Neural progenitor cell (in vitro differentiated cells): ENCODE measurements at regions not wholly inside any gene's neighbourhood (a gene's known extent, or its start where the extent isn't known, plus 50 kb on each side); places are given as distances from the start of the nearest gene placed in this dataset.

Experiments used
- DNase-seq: peaks from one replicate; pipeline ENCODE4 v3.0.0-alpha.2; 2016; ENCODE audit warnings: low spot score
- H2AFZ ChIP-seq: fragments of 200-600 bp; sonication (generic); replicated peaks from 2 replicates; pipeline ENCODE4 v1.6.1; 2016; ENCODE audit warnings: antibody characterized with exemption
- H3F3A ChIP-seq: fragments of 200-600 bp; sonication (generic); 2 replicates; pipeline ENCODE4 v1.6.1; 2016; ENCODE audit warnings: antibody characterized with exemption, low read depth
- H3K27ac ChIP-seq: fragments of 200-600 bp; sonication (generic); 2 replicates; pipeline ENCODE4 v1.5.1; 2016; ENCODE audit warnings: mild to moderate bottlenecking
- H3K27me3 ChIP-seq: fragments of 200-600 bp; sonication (generic); 2 replicates; pipeline ENCODE4 v1.6.1; 2016; ENCODE audit warnings: mild to moderate bottlenecking, moderate library complexity
- H3K36me3 ChIP-seq: fragments of 200-600 bp; sonication (generic); 2 replicates; pipeline ENCODE4 v1.5.1; 2016
- H3K4me1 ChIP-seq: fragments of 200-600 bp; sonication (generic); 2 replicates; pipeline ENCODE4 v1.6.1; 2016; ENCODE audit warnings: mixed run types
- H3K4me2 ChIP-seq: fragments of 200-600 bp; sonication (generic); 2 replicates; pipeline ENCODE4 v1.6.1; 2016
- H3K4me3 ChIP-seq: fragments of 200-600 bp; sonication (generic); 2 replicates; pipeline ENCODE4 v1.5.1; 2016
- H3K79me2 ChIP-seq: fragments of 200-600 bp; sonication (generic); 2 replicates; pipeline ENCODE4 v1.6.1; 2016; ENCODE audit warnings: low read depth
- H3K9ac ChIP-seq: fragments of 200-600 bp; sonication (generic); 2 replicates; pipeline ENCODE4 v1.6.1; 2016
- H3K9me3 ChIP-seq: fragments of 200-600 bp; sonication (generic); 2 replicates; pipeline ENCODE4 v1.5.1; 2016; ENCODE audit warnings: low read depth
- H4K20me1 ChIP-seq: fragments of 200-600 bp; sonication (generic); 2 replicates; pipeline ENCODE4 v1.6.1; 2016; ENCODE audit warnings: low read depth
- H3K27ac Mint-ChIP-seq: 3 replicates; pipeline ENCODE4 v1.8.0; 2021; ENCODE audit warnings: mixed read lengths
- H3K27me3 Mint-ChIP-seq: 2 replicates; pipeline ENCODE4 v1.8.0; 2022; ENCODE audit warnings: low read depth, mild to moderate bottlenecking, inconsistent platforms, moderate library complexity, mixed read lengths; ENCODE audit not compliant: insufficient read depth
- H3K36me3 Mint-ChIP-seq: 3 replicates; pipeline ENCODE4 v1.8.0; 2021; ENCODE audit warnings: mixed read lengths
- H3K4me1 Mint-ChIP-seq: 3 replicates; pipeline ENCODE4 v1.8.0; 2021; ENCODE audit warnings: mixed read lengths
- H3K4me3 Mint-ChIP-seq: 3 replicates; pipeline ENCODE4 v1.8.0; 2021; ENCODE audit warnings: mild to moderate bottlenecking, moderate library complexity, mixed read lengths
- H3K9me3 Mint-ChIP-seq: 3 replicates; pipeline ENCODE4 v1.8.0; 2020; ENCODE audit warnings: mixed read lengths
- EZH2 ChIP-seq: fragments of 200-600 bp; sonication (generic); IDR thresholded peaks from 2 replicates; pipeline ENCODE4 v1.6.1; 2017; ENCODE audit warnings: antibody characterized with exemption, mild to moderate bottlenecking, moderate library complexity
- EZH2phosphoT487 ChIP-seq: fragments of 200-600 bp; sonication (generic); IDR thresholded peaks from 2 replicates; pipeline ENCODE4 v1.6.1; 2017; ENCODE audit warnings: antibody characterized with exemption
- TF ChIP-seq, protein P1 (sequence below): fragments of 200-600 bp; sonication (generic); IDR thresholded peaks from 2 replicates; pipeline ENCODE4 v1.5.1; 2017; ENCODE audit warnings: antibody characterized with exemption, mild to moderate bottlenecking

DNA sequence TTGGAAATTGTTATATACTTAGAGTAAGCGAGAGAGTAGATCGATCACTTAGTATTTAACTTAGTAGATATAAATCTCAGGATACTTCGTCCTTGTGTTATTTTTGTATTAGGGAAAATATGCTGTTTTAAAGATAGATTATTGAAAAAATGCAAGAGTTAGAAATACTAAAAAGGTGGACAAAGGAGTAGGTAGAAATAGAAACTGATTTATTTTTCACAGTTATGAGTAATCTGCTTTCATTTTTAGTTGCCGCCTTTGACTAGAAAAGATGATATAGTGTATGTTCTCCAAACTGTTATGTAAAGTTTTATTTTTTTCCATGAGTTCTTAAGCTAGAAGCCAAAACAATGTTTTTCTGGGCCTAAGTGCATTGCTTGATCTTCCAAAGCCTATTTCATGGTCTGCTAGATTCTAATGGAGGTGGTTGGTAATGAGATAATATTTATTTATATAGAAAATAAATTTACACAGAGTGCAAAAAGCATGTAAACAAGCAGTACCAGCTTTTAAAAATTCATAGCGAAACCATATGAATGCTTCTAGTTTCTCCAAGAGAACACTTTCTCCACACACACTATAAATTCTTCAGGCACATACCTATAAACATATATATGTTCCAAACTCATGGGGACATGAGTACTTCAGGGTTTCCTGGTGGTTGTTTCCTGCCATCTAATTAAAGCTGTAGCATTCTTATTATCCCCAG, 61.1 kb downstream of the DIPK2A start:
- Histone ChIP-seq H3K27ac (no peak overlapping the region), H3K79me2 (no peaks in the 10 kb centered on the region), H3K27me3 (no peaks in the 10 kb centered on the region), H3K4me1 (no peaks in the 10 kb centered on the region), H3K4me2 (no peak overlapping the region), H3K9ac (no peak overlapping the region), H3K36me3 (no peaks in the 10 kb centered on the region), H3K9me3 (no peaks in the 10 kb centered on the region), H4K20me1 (no peaks in the 10 kb centered on the region), H3K4me3 (no peak overlapping the region), H2AFZ (no peak overlapping the region), H3F3A (no peaks in the 10 kb centered on the region)
- no peak overlapping the region for H3K4me3 Mint-ChIP-seq
- TF ChIP-seq, protein P1, sequence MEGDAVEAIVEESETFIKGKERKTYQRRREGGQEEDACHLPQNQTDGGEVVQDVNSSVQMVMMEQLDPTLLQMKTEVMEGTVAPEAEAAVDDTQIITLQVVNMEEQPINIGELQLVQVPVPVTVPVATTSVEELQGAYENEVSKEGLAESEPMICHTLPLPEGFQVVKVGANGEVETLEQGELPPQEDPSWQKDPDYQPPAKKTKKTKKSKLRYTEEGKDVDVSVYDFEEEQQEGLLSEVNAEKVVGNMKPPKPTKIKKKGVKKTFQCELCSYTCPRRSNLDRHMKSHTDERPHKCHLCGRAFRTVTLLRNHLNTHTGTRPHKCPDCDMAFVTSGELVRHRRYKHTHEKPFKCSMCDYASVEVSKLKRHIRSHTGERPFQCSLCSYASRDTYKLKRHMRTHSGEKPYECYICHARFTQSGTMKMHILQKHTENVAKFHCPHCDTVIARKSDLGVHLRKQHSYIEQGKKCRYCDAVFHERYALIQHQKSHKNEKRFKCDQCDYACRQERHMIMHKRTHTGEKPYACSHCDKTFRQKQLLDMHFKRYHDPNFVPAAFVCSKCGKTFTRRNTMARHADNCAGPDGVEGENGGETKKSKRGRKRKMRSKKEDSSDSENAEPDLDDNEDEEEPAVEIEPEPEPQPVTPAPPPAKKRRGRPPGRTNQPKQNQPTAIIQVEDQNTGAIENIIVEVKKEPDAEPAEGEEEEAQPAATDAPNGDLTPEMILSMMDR = no peak
- TF ChIP-seq EZH2 = no peak
- no peak for TF ChIP-seq EZH2phosphoT487
- DNase-seq = no peak
- no peaks in the 10 kb centered on the region for H3K36me3 Mint-ChIP-seq
- no peak overlapping the region for H3K27ac Mint-ChIP-seq
- H3K9me3 Mint-ChIP-seq = no peaks in the 10 kb centered on the region
- H3K4me1 Mint-ChIP-seq = peaks cover 13% of the 10 kb centered on the region
- H3K27me3 Mint-ChIP-seq = peaks cover 2% of the 10 kb centered on the region

DNA sequence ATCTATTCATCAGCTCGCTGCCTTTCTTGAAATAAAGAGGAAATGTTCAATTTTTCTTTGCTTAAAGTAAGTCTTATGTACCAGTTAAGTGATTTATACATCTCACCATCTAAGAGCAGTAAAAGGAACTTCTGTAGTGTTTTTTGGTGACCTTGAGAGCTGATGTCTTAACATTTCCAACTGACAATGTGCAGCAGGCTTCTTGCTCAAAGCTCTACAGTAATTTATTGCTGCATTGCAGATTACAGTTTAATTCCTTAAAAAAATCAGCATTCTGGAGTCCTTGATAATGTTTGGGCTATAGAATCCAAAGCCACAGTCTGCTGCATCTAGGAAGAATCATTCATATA, 61.6 kb downstream of the DIPK2A start:
- Mint-ChIP-seq H3K4me1 (peaks cover 13% of the 10 kb centered on the region), H3K27me3 (peaks cover 2% of the 10 kb centered on the region), H3K27ac (no peak overlapping the region), H3K9me3 (no peaks in the 10 kb centered on the region), H3K36me3 (no peaks in the 10 kb centered on the region), H3K4me3 (no peak overlapping the region)
- DNase-seq = no peak
- no peak overlapping the region for H3K9ac ChIP-seq
- no peaks in the 10 kb centered on the region for H3F3A ChIP-seq
- TF ChIP-seq EZH2 (no peak), EZH2phosphoT487 (no peak)
- TF ChIP-seq, protein P1 = no peak
- no peaks in the 10 kb centered on the region for H3K4me1 ChIP-seq
- no peaks in the 10 kb centered on the region for H3K79me2 ChIP-seq
- no peak overlapping the region for H3K4me3 ChIP-seq
- H3K27ac ChIP-seq = no peak overlapping the region
- H3K36me3 ChIP-seq = no peaks in the 10 kb centered on the region
- H3K4me2 ChIP-seq = no peak overlapping the region
- H4K20me1 ChIP-seq = no peaks in the 10 kb centered on the region
- no peak overlapping the region for H2AFZ ChIP-seq
- no peaks in the 10 kb centered on the region for H3K27me3 ChIP-seq
- no peaks in the 10 kb centered on the region for H3K9me3 ChIP-seq

DNA sequence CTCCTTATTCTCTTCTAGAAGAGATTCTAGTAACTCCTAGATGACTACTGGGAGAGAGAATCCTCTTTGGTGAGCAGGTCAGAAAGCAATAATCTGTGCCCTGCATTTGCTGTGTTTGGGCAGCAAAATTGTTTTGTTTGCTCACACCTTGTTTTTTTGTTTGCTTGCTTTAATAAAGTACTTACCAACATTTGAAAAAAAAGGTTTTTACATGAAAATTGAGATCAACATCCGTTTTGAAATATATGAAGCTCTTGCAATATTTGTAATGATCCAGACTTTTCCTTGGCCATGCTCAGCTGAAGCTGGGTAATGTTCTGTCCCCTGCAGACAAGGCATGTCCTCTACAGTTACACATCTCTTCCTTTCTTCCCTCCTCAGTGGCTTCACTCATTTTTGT, 62.2 kb downstream of the DIPK2A start:
- Histone ChIP-seq H3K4me2 (no peak overlapping the region), H3K36me3 (no peaks in the 10 kb centered on the region), H4K20me1 (no peaks in the 10 kb centered on the region), H3K9ac (no peak overlapping the region), H3K27ac (no peak overlapping the region), H3F3A (no peaks in the 10 kb centered on the region), H3K4me3 (no peak overlapping the region), H3K79me2 (no peaks in the 10 kb centered on the region), H3K4me1 (no peaks in the 10 kb centered on the region), H3K9me3 (no peaks in the 10 kb centered on the region), H3K27me3 (no peaks in the 10 kb centered on the region), H2AFZ (no peak overlapping the region)
- Mint-ChIP-seq H3K36me3 (no peaks in the 10 kb centered on the region), H3K27me3 (peaks cover 2% of the 10 kb centered on the region), H3K4me1 (peaks cover 13% of the 10 kb centered on the region), H3K27ac (no peak overlapping the region), H3K4me3 (no peak overlapping the region), H3K9me3 (no peaks in the 10 kb centered on the region)
- DNase-seq = no peak
- TF ChIP-seq, protein P1 = no peak
- TF ChIP-seq EZH2phosphoT487 (no peak), EZH2 (no peak)
